ENCODE measurements at regions not wholly inside any gene's neighbourhood (a gene's known extent, or its start where the extent isn't known, plus 50 kb on each side); places are given as distances from the start of the nearest gene placed in this dataset.
"Not testable (repeated sequence)": the region's sequence is repeated elsewhere in the genome, so short reads cannot be mapped to it uniquely, and the experiment has no call there.

- DNase-seq, result no peak
- Mint-ChIP-seq H3K4me1 (no peaks in the 10 kb centered on the region), H3K9me3 (no peaks in the 10 kb centered on the region), H3K36me3 (ENCODE audit: low read depth) (no peaks in the 10 kb centered on the region), H3K27ac (no peak overlapping the region), H3K27me3 (no peaks in the 10 kb centered on the region), H3K4me3 (no peak overlapping the region)
- POLR2A ChIA-PET, result no interaction called here
- CTCF ChIA-PET, result no interaction called here
Measured at GRCh38 chr4:95779447-95779846, 60.4 kb upstream of the PDHA2 start.

DNA sequence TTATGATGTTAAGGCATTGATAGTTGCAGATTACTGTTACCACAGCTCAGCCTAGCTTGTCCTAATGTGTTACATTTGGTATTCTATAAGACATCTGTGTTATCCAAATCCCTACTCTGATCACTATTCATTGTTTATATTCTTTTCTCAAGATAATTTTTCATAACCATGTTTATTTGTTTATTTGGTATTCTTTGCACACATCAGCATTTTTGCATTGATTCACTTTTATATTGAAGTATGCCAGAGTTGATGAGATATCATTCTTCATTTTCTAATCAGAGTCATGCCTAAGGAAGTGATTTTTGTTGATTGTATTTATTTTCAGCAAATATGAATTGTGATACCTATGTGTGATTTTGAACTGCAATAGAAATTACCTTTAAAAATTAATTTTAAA is 61.2 kb upstream of the PDHA2 start:
- no peak for DNase-seq
- H3K4me1 Mint-ChIP-seq, result no peaks in the 10 kb centered on the region
- no peaks in the 10 kb centered on the region for H3K9me3 Mint-ChIP-seq
- H3K4me3 Mint-ChIP-seq, result no peak overlapping the region
- H3K27me3 Mint-ChIP-seq, result no peaks in the 10 kb centered on the region
- H3K36me3 Mint-ChIP-seq (ENCODE audit: low read depth), result no peaks in the 10 kb centered on the region
- ChIA-PET POLR2A (no interaction called here), CTCF (no interaction called here)
- no peak overlapping the region for H3K27ac Mint-ChIP-seq

DNA sequence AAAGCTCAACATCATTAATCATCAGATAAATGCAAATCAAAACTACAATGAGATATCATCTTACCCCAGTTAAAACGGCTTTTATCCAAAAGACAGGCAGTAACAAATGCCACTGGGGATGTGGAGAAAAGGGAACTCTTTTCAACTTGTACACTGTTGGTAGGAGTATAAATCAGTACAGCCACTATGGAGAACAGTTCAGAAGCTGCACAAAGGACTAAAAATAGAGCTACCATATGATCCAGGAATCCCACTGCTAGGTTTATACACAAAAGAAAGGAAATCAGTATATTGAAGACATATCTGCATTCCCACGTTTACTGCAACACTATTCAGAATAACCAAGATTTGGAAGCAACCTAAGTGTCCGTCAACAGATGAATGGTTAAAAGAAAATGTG is 69.3 kb upstream of the PDHA2 start:
- H3K27me3 Mint-ChIP-seq; H3K27ac Mint-ChIP-seq; DNase-seq; CTCF ChIA-PET; POLR2A ChIA-PET; H3K9me3 Mint-ChIP-seq; H3K36me3 Mint-ChIP-seq (ENCODE audit: low read depth); H3K4me1 Mint-ChIP-seq; H3K4me3 Mint-ChIP-seq: not testable (repeated sequence)

DNA sequence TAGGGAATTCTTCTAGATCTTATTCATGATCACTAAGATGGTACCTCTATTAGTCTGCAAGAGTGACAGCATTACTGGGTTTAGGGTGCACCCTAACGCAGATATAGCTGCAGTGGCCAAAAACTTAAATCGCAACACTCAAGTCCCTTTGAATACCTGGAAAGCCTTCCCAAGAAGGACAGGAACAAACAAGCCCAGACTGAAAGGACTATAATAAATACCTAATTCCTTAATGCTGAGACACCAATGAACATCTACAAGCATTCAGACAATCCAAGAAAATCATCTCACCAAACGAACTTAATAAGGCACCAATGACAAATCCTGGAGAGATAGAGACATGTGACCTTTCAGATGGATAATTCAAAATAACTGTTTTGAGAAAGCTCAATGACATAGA is 74.9 kb upstream of the PDHA2 start:
- no peaks in the 10 kb centered on the region for H3K36me3 Mint-ChIP-seq (ENCODE audit: low read depth)
- H3K9me3 Mint-ChIP-seq, result no peaks in the 10 kb centered on the region
- H3K27me3 Mint-ChIP-seq, result no peaks in the 10 kb centered on the region
- ChIA-PET POLR2A (no interaction called here), CTCF (no interaction called here)
- no peak overlapping the region for H3K4me3 Mint-ChIP-seq
- no peak overlapping the region for H3K27ac Mint-ChIP-seq
- DNase-seq, result no peak
- H3K4me1 Mint-ChIP-seq, result no peaks in the 10 kb centered on the region

DNA sequence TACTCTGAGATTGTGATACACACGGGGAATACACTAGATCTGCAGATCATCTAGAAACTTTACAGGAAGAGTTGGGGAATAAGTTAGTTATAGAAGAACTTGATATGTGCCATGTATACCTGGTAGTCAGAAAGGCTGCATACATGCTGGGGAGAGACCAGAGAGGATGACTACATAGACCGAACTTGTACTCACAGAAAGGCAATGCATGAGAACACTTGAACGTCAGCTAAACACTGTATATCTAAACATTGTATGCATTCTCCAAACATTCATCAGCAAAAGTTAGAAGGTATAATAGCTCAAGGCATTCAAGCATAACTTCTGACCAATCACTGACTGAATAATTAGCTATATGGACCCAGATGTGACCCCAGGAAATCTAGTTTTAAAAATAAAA is 78.0 kb upstream of the PDHA2 start:
- CTCF ChIA-PET, result no interaction called here
- POLR2A ChIA-PET, result no interaction called here
- Mint-ChIP-seq H3K36me3 (ENCODE audit: low read depth) (no peaks in the 10 kb centered on the region), H3K9me3 (no peaks in the 10 kb centered on the region), H3K27ac (no peak overlapping the region), H3K4me1 (no peaks in the 10 kb centered on the region), H3K27me3 (no peaks in the 10 kb centered on the region), H3K4me3 (no peak overlapping the region)
- DNase-seq, result no peak

- CTCF ChIA-PET, result no interaction called here
- Mint-ChIP-seq H3K36me3 (ENCODE audit: low read depth) (no peaks in the 10 kb centered on the region), H3K9me3 (no peaks in the 10 kb centered on the region), H3K4me1 (no peaks in the 10 kb centered on the region), H3K27ac (no peak overlapping the region), H3K4me3 (no peak overlapping the region), H3K27me3 (no peaks in the 10 kb centered on the region)
- no peak for DNase-seq
- POLR2A ChIA-PET, result no interaction called here
Measured at GRCh38 chr4:95761426-95761825, 78.5 kb upstream of the PDHA2 start.

DNA sequence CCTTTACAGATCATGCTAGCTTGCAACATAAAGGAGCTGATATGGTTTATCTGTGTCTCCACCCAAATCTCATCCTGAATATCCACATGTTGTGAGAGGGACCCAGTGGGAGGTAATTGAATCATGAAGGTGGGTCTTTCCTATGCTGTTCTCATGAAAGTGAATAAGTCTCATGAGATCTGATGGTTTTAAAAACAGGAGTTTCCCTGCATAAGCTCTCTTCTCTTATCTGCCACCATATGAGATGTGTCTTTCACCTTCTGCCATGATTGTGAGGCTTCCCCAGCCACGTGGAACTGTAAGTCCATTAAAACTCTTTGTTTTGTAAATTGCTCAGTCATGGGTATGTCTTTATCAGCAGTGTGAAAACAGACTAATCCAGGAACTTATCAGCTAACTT is 79.2 kb upstream of the PDHA2 start:
- H3K4me1 Mint-ChIP-seq; POLR2A ChIA-PET; H3K27ac Mint-ChIP-seq; H3K4me3 Mint-ChIP-seq; H3K27me3 Mint-ChIP-seq; H3K36me3 Mint-ChIP-seq (ENCODE audit: low read depth); CTCF ChIA-PET; H3K9me3 Mint-ChIP-seq; DNase-seq: not testable (repeated sequence)

DNA sequence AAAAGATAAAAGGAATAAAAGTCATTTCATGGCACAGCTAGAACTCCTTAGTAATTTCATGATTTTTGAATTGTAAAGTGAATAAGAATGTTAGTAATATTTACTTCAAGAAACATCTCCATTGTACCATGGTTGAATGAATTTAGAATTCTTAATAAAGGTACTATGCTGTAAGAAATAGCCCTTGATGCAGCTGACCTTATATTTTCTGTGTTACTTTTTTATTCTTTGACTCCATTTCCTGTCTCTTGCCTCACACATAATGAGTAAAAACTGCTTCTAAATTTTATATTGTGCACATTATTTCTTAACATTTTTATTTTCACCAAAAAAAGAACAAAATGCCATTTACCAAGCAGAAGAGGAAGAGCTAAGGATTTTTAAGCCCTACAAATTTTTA is 81.9 kb upstream of the PDHA2 start:
- POLR2A ChIA-PET, result no interaction called here
- CTCF ChIA-PET, result no interaction called here
- Mint-ChIP-seq H3K4me3 (no peak overlapping the region), H3K27me3 (no peaks in the 10 kb centered on the region), H3K4me1 (no peaks in the 10 kb centered on the region), H3K9me3 (no peaks in the 10 kb centered on the region), H3K27ac (no peak overlapping the region), H3K36me3 (ENCODE audit: low read depth) (no peaks in the 10 kb centered on the region)
- no peak for DNase-seq

DNA sequence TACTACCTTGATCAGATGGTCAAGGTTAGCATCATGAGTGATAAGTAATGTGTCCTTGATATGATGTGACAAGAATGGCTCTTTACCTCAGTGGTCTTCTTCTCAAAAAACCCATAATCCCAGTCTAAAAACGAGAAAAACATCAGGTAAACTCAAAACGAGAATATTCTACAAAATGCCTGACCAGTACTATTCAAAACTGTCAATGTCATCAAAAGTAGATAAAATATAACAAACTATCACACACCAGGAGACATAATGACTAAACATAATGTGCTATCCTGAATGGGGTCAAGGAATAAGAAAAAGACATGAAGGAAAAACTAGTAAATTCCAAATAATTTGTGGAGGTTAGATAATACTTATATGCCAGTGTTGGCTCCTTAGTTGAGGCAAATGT is 85.2 kb upstream of the PDHA2 start:
- H3K36me3 Mint-ChIP-seq (ENCODE audit: low read depth), result no peaks in the 10 kb centered on the region
- POLR2A ChIA-PET, result no interaction called here
- no peak overlapping the region for H3K27ac Mint-ChIP-seq
- CTCF ChIA-PET, result no interaction called here
- H3K27me3 Mint-ChIP-seq, result no peaks in the 10 kb centered on the region
- no peaks in the 10 kb centered on the region for H3K4me1 Mint-ChIP-seq
- no peak for DNase-seq
- H3K4me3 Mint-ChIP-seq, result no peak overlapping the region
- no peaks in the 10 kb centered on the region for H3K9me3 Mint-ChIP-seq

DNA sequence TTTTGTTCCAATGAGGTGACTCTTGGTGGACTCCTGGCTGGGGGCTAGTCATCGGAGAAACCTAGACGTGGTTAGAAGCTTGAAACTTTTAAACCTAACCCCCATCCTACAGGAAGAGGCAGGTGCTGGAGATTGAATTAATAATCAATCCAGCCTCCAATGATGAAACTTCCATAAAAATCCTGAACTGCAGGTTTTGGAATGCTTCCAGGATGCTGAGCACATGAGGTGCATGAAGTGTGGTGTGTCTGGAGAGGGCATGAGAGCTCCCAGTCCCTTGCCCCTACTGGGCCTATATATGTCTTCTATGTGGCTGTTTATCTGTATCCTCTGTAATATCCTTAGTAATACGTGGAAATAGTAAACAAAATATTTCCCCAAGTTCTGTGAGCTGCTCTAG is 90.7 kb upstream of the PDHA2 start:
- CTCF ChIA-PET, result no interaction called here

DNA sequence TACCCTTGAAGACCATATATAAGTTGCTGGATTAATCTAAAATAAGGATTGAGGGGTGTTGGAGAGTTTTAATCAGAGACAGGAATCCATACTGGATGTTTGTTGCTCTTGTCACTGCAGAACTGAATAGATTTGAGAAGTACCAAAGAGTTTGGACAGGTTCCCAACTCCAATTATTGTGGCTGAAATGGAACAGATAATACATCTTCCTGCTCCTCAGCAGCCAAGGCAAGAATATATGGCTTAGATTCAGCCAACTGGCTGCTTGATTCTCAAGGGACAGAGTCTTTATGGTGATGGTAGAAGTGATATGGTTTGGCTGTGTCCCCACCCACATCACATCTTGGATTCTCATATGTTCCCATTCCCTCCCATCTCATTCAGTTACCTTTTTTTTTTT is 97.0 kb upstream of the PDHA2 start:
- CTCF ChIA-PET, result no interaction called here
- no peak for DNase-seq

More for the DNA sequence above, 90.7 kb upstream of the PDHA2 start:
- Mint-ChIP-seq H3K27ac (no peak overlapping the region), H3K4me1 (no peaks in the 10 kb centered on the region), H3K27me3 (no peaks in the 10 kb centered on the region), H3K9me3 (no peaks in the 10 kb centered on the region), H3K36me3 (ENCODE audit: low read depth) (no peaks in the 10 kb centered on the region), H3K4me3 (no peak overlapping the region)
- POLR2A ChIA-PET, result no interaction called here
- no peak for DNase-seq

DNA sequence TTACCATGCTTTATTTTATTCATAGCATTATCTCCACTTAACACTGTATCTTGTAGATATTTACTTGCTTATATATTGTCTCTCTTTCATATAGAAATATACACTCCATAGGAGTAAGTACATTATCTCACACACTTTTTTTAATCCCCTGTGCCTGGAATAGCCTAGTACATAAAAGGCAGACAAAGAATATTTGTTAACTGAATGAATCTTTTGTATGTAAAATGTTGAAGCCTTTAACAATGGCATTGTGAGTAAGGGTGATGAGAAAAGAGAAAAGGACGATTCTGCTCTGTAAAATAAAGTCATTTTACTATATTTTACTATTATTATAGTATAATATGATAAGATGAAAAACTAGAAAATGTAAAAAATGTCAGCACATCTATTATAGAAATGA is 97.7 kb upstream of the PDHA2 start:
- ChIA-PET CTCF (no interaction called here), POLR2A (no interaction called here)
- peaks cover 4% of the 10 kb centered on the region for H3K9me3 Mint-ChIP-seq
- no peaks in the 10 kb centered on the region for H3K4me1 Mint-ChIP-seq
- no peak for DNase-seq
- no peaks in the 10 kb centered on the region for H3K36me3 Mint-ChIP-seq (ENCODE audit: low read depth)
- H3K27ac Mint-ChIP-seq, result no peak overlapping the region
- H3K27me3 Mint-ChIP-seq, result no peaks in the 10 kb centered on the region
- H3K4me3 Mint-ChIP-seq, result no peak overlapping the region

More for the DNA sequence above, 97.0 kb upstream of the PDHA2 start:
- H3K4me1 Mint-ChIP-seq, result no peaks in the 10 kb centered on the region
- no peaks in the 10 kb centered on the region for H3K27me3 Mint-ChIP-seq
- no peak overlapping the region for H3K4me3 Mint-ChIP-seq
- POLR2A ChIA-PET, result no interaction called here
- no peak overlapping the region for H3K27ac Mint-ChIP-seq
- H3K36me3 Mint-ChIP-seq (ENCODE audit: low read depth), result no peaks in the 10 kb centered on the region
- H3K9me3 Mint-ChIP-seq, result peaks cover 4% of the 10 kb centered on the region

- Mint-ChIP-seq H3K4me3 (no peak overlapping the region), H3K4me1 (no peaks in the 10 kb centered on the region), H3K36me3 (ENCODE audit: low read depth) (no peaks in the 10 kb centered on the region), H3K27ac (no peak overlapping the region), H3K27me3 (no peaks in the 10 kb centered on the region), H3K9me3 (peaks cover 3% of the 10 kb centered on the region)
- POLR2A ChIA-PET, result no interaction called here
- no peak for DNase-seq
- CTCF ChIA-PET, result no interaction called here
Measured at GRCh38 chr4:95732061-95732460, 107.8 kb upstream of the PDHA2 start.

- DNase-seq, result no peak
- ChIA-PET CTCF (no interaction called here), POLR2A (no interaction called here)
- H3K27me3 Mint-ChIP-seq, result no peaks in the 10 kb centered on the region
- no peaks in the 10 kb centered on the region for H3K36me3 Mint-ChIP-seq (ENCODE audit: low read depth)
- H3K4me1 Mint-ChIP-seq, result no peaks in the 10 kb centered on the region
- H3K9me3 Mint-ChIP-seq, result peaks cover 3% of the 10 kb centered on the region
- no peak overlapping the region for H3K27ac Mint-ChIP-seq
- no peak overlapping the region for H3K4me3 Mint-ChIP-seq
Measured at GRCh38 chr4:95729596-95729995, 110.3 kb upstream of the PDHA2 start.

DNA sequence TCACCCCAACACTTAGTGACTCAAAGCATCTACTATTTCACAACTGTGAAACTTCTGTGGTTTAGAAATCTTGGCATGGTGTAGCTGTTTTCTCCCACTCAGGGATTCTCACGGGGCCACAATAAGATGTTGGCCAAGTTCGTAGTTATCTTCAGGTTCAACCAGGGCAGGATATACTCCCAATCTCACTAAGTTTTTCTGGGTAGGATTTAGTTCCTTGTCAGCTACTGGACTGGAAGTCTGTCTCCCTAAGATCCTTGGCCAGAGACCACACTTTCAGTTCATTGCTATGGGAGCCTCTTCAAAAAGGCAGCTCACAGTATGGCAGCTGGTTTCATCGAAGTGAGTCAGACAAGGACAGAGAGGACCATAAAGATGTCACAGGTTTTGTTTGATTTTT is 111.7 kb upstream of the PDHA2 start:
- ChIA-PET POLR2A (no interaction called here), CTCF (interaction anchor here (0.7 kb wide), 1 partner anchor 398 kb away, joined by 3 read pairs; no protein-coding TSS in a partner anchor)
- H3K4me1 Mint-ChIP-seq, result no peaks in the 10 kb centered on the region
- H3K4me3 Mint-ChIP-seq, result no peak overlapping the region
- no peak overlapping the region for H3K27ac Mint-ChIP-seq
- H3K9me3 Mint-ChIP-seq, result peaks cover 2% of the 10 kb centered on the region
- no peak for DNase-seq
- H3K36me3 Mint-ChIP-seq (ENCODE audit: low read depth), result no peaks in the 10 kb centered on the region
- H3K27me3 Mint-ChIP-seq, result no peaks in the 10 kb centered on the region
